ENCODE measurements at regions not wholly inside any gene's neighbourhood (a gene's known extent, or its start where the extent isn't known, plus 50 kb on each side); places are given as distances from the start of the nearest gene placed in this dataset.

DNA sequence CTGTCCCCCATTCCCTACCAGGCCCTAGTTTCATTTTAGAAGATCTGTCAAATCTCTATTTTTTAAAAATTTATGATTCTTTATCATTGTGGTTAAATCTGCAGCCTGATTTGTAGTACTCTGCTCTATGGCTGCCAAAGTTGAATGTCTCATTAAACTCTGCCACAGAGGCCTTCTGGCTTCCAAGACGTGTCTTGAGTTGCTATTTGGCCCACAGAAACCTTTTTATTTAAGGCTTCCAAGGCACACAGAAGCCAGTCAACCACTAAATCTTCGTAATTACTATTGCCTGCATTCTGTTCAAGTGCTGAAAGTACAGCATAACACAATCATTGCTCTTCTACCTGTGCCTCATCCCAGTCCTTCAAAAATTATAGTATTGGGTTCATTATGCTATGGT lies 971.0 kb downstream of the NCAM2 start:
- WGBS, 2 experiments (ENCODE audit: extremely low coverage in 1 of 2, insufficient coverage in 1 of 2, insufficient read length in 1 of 2, insufficient replicate concordance in 2 of 2, low coverage in 1 of 2, low lambda C conversion rate in 2 of 2, missing lambda C conversion rate in 1 of 2) = 90% methylated on average over 2 of the region's 2 CpGs; no CpG with 5 or more reads in 1 of the 2 experiments
- H3K79me1 ChIP-seq (ENCODE audit: low read depth, low read length) = no peaks in the 10 kb centered on the region
- CTCF ChIA-PET (ENCODE audit: partially characterized antibody) = no interaction called here
- H4K20me1 ChIP-seq (replicated peaks in 1 of 2; ENCODE audit: control insufficient read depth in 1 of 2, insufficient read depth in 2 of 2, low read length in 2 of 2) = no peaks in the 10 kb centered on the region
- H3K56ac ChIP-seq (replicated peaks; ENCODE audit: insufficient read length, low read depth, low read length) = no peak overlapping the region
- H2BK120ac ChIP-seq (replicated peaks; ENCODE audit: low read depth, low read length) = no peak overlapping the region
- no peak overlapping the region for H4K91ac ChIP-seq (replicated peaks; ENCODE audit: insufficient read length, low read length)
- no peak overlapping the region for H2BK12ac ChIP-seq (ENCODE audit: low read depth, low read length)
- H2BK20ac ChIP-seq (ENCODE audit: low read length) = no peak overlapping the region
- no peak overlapping the region for H3K23ac ChIP-seq (ENCODE audit: insufficient read length)
- H3K23me2 ChIP-seq (ENCODE audit: low read depth, low read length) = no peaks in the 10 kb centered on the region
- H4K8ac ChIP-seq (ENCODE audit: extremely low read depth, insufficient read depth, low read length) = no peak overlapping the region
- peaks cover 0 to 1% (median 0%) of the 10 kb centered on the region in 4 experiments; a peak in 1 of 7 replicates for H3K27me3 ChIP-seq (replicated peaks in 1 of 4; ENCODE audit: control insufficient read depth in 3 of 4, extremely low read depth in 1 of 4, insufficient read depth in 3 of 4, low read length in 3 of 4)
- H3K4me2 ChIP-seq (ENCODE audit: insufficient read depth in 1 of 2, low read depth in 2 of 2, low read length in 2 of 2) = no peak overlapping the region
- H3K9ac ChIP-seq (replicated peaks in 1 of 4; ENCODE audit: extremely low read depth in 1 of 4, low read depth in 3 of 4, low read length in 3 of 4) = no peak overlapping the region
- POLR2A ChIA-PET (ENCODE audit: partially characterized antibody) = no interaction called here
- no peak overlapping the region for H2AFZ ChIP-seq (ENCODE audit: low read length)
- H3K4me3 ChIP-seq (ENCODE audit: extremely low read depth in 1 of 4, insufficient read depth in 2 of 4, low read depth in 3 of 4, low read length in 4 of 4) = no peak overlapping the region
- H2BK5ac ChIP-seq (ENCODE audit: low read depth, low read length) = no peak overlapping the region
- H3K14ac ChIP-seq (ENCODE audit: insufficient read length) = no peak overlapping the region
- H3K27ac ChIP-seq (ENCODE audit: low read depth, low read length) = no peak overlapping the region
- peaks cover 0 to 5% (median 0%) of the 10 kb centered on the region in 4 experiments; a peak in 1 of 7 replicates for H3K4me1 ChIP-seq (replicated peaks in 1 of 4; ENCODE audit: control insufficient read depth in 3 of 4, insufficient read depth in 4 of 4, low read length in 3 of 4)
- no peak overlapping the region for H4K5ac ChIP-seq (ENCODE audit: insufficient read length, low read depth, low read length)
- H3K9me3 ChIP-seq (ENCODE audit: insufficient read depth in 2 of 2, low read depth in 1 of 2, low read length in 1 of 2) = peaks cover 9 to 11% of the 10 kb centered on the region in 2 experiments; a peak in 3 of 4 replicates
- DNase-seq (ENCODE audit: low read depth in 1 of 2, low spot score in 2 of 2) (no peak), FAIRE-seq (no peak)
- H2BK15ac ChIP-seq (ENCODE audit: low read length) = no peak overlapping the region
- no peak overlapping the region for H3K4ac ChIP-seq (replicated peaks; ENCODE audit: insufficient read length, low read depth, low read length)
- TF ChIP-seq PHF8 (conservative IDR thresholded peaks at IDR 0.05; ENCODE audit: low read depth, low read length) = no peak
- no peak for TF ChIP-seq KDM1A (IDR thresholded peaks at IDR 0.05; ENCODE audit: borderline replicate concordance, low read length)
- no peak for TF ChIP-seq CHD2 (IDR thresholded peaks at IDR 0.05; ENCODE audit: low read length)
- H2AK5ac ChIP-seq (ENCODE audit: low read depth, low read length) = no peak overlapping the region
- H3K18ac ChIP-seq (ENCODE audit: extremely low read depth, low read length) = no peak overlapping the region
- H3K36me3 ChIP-seq (ENCODE audit: control insufficient read depth in 2 of 4, insufficient read depth in 4 of 4, low read length in 3 of 4) = no peaks in the 10 kb centered on the region
- H3K79me2 ChIP-seq (ENCODE audit: control insufficient read depth in 1 of 2, insufficient read depth in 2 of 2, low read length in 2 of 2) = no peaks in the 10 kb centered on the region

Data from H1 (cell line).